ENCODE measurements at regions not wholly inside any gene's neighbourhood (a gene's known extent, or its start where the extent isn't known, plus 50 kb on each side); places are given as distances from the start of the nearest gene placed in this dataset.

GRCh38 chr12:62138527-62138926 is 121.7 kb upstream of the USP15 start:
- TF ChIP-seq, protein P1, sequence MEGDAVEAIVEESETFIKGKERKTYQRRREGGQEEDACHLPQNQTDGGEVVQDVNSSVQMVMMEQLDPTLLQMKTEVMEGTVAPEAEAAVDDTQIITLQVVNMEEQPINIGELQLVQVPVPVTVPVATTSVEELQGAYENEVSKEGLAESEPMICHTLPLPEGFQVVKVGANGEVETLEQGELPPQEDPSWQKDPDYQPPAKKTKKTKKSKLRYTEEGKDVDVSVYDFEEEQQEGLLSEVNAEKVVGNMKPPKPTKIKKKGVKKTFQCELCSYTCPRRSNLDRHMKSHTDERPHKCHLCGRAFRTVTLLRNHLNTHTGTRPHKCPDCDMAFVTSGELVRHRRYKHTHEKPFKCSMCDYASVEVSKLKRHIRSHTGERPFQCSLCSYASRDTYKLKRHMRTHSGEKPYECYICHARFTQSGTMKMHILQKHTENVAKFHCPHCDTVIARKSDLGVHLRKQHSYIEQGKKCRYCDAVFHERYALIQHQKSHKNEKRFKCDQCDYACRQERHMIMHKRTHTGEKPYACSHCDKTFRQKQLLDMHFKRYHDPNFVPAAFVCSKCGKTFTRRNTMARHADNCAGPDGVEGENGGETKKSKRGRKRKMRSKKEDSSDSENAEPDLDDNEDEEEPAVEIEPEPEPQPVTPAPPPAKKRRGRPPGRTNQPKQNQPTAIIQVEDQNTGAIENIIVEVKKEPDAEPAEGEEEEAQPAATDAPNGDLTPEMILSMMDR (IDR thresholded peaks at IDR 0.05) = no peak
- no peak for TF ChIP-seq ZFX (IDR thresholded peaks at IDR 0.05; ENCODE audit: borderline replicate concordance)

Measured in 22Rv1 (cell line).